Esophagus squamous epithelium (tissue), 4 donors: ENCODE measurements at regions not wholly inside any gene's neighbourhood (a gene's known extent, or its start where the extent isn't known, plus 50 kb on each side); places are given as distances from the start of the nearest gene placed in this dataset.

Experiments used
- CTCF ChIP-seq, 6 experiments: fragments of 450-650 bp in 4 of 6; fragments of 200-600 bp in 2 of 6; sonication (generic) in 2 of 6; IDR thresholded peaks; one replicate each; pipeline ENCODE4 v1.5.1; 2016 to 2019; ENCODE audit warnings: antibody characterized with exemption in 6 of 6, mild to moderate bottlenecking in 4 of 6, moderate library complexity in 4 of 6
- POLR2A ChIP-seq, 4 donors: fragments of 450-650 bp; IDR thresholded peaks; one replicate each; pipeline ENCODE4 v1.6.1; 2017; ENCODE audit warnings: antibody characterized with exemption in 4 of 4, mild to moderate bottlenecking in 4 of 4, moderate library complexity in 3 of 4

GRCh38 chr1:166675213-166675612 is 164.1 kb upstream of the POGK start:
- no peak for TF ChIP-seq CTCF (IDR thresholded peaks at IDR 0.05)
- TF ChIP-seq POLR2A (IDR thresholded peaks at IDR 0.05) = no peak
